ENCODE measurements at regions not wholly inside any gene's neighbourhood (a gene's known extent, or its start where the extent isn't known, plus 50 kb on each side); places are given as distances from the start of the nearest gene placed in this dataset.

GRCh38 chr13:71171740-71172139 is 695.3 kb downstream of the DACH1 start:
- FAIRE-seq: no peak

DNA sequence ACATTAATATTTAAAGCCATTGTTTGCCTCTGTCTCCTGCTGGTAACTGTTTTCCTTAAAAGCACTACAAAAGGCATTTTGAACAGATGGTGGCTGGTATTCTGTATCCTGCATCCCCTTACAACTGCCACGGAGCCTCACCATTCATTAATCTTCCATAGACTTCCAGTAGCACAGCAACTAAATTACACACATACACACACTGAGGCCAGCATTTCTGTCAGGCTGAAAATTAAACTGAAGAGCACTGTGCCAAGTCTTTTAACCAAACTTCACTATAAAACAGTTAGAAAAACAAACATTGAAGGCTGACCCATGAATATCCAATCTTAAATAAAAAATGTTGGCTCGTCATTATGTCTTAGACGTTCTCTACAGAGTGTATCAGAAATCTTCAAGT is 697.8 kb downstream of the DACH1 start:
- dilution Hi-C loops (cut with MboI; ENCODE audit: extremely low pct_ligation_motif_present, low sequenced_read_pairs): no loop called here
- H3K9ac ChIP-seq (ENCODE audit: control insufficient read depth, extremely low read depth, insufficient read depth, low read length): no peak overlapping the region
- H3K27me3 ChIP-seq (ENCODE audit: control insufficient read depth, extremely low read depth, insufficient read depth, low read length): no peaks in the 10 kb centered on the region
- no peaks in the 10 kb centered on the region for H3K36me3 ChIP-seq (ENCODE audit: control insufficient read depth in 2 of 2, extremely low read depth in 1 of 2, insufficient read depth in 2 of 2, low read length in 2 of 2)
- no peaks in the 10 kb centered on the region for H4K20me1 ChIP-seq (ENCODE audit: control insufficient read depth, extremely low read depth, insufficient read depth, low read length)
- no peaks in the 10 kb centered on the region for H3K9me3 ChIP-seq (ENCODE audit: control insufficient read depth, low read depth, low read length)
- no peaks in the 10 kb centered on the region for H3K9me1 ChIP-seq (ENCODE audit: control insufficient read depth, extremely low read depth, insufficient read depth, low read length)
- H2AFZ ChIP-seq (ENCODE audit: control insufficient read depth, low read length): no peak overlapping the region
- H3K4me2 ChIP-seq (ENCODE audit: control insufficient read depth, extremely low read depth, insufficient read depth, low read depth, low read length): no peak overlapping the region
- DNase-seq (ENCODE audit: low read depth, low spot score) (no peak), FAIRE-seq (no peak)
- no peak overlapping the region for H3K27ac ChIP-seq (ENCODE audit: control insufficient read depth, insufficient read depth, low read length)
- no peak overlapping the region for H3K4me3 ChIP-seq (ENCODE audit: control insufficient read depth in 2 of 3, extremely low read depth in 1 of 3, insufficient read depth in 2 of 3, low read depth in 1 of 3, low read length in 3 of 3)
- no peaks in the 10 kb centered on the region for H3K4me1 ChIP-seq (ENCODE audit: control insufficient read depth, extremely low read depth, insufficient read depth, low read length)
- no peaks in the 10 kb centered on the region for H3K79me2 ChIP-seq (ENCODE audit: control insufficient read depth, insufficient read depth, low read length)
- no peak for TF ChIP-seq EZH2 (IDR thresholded peaks at IDR 0.05; ENCODE audit: low read length)
- TF ChIP-seq, protein P1, sequence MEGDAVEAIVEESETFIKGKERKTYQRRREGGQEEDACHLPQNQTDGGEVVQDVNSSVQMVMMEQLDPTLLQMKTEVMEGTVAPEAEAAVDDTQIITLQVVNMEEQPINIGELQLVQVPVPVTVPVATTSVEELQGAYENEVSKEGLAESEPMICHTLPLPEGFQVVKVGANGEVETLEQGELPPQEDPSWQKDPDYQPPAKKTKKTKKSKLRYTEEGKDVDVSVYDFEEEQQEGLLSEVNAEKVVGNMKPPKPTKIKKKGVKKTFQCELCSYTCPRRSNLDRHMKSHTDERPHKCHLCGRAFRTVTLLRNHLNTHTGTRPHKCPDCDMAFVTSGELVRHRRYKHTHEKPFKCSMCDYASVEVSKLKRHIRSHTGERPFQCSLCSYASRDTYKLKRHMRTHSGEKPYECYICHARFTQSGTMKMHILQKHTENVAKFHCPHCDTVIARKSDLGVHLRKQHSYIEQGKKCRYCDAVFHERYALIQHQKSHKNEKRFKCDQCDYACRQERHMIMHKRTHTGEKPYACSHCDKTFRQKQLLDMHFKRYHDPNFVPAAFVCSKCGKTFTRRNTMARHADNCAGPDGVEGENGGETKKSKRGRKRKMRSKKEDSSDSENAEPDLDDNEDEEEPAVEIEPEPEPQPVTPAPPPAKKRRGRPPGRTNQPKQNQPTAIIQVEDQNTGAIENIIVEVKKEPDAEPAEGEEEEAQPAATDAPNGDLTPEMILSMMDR (optimal IDR thresholded peaks at IDR 0.05 in 1 of 3, IDR thresholded peaks at IDR 0.05 in 1 of 3, conservative IDR thresholded peaks at IDR 0.05 in 1 of 3; ENCODE audit: extremely low read depth in 1 of 3, insufficient read depth in 2 of 3, low read length in 3 of 3): no peak

More at GRCh38 chr13:71171740-71172139, 695.3 kb downstream of the DACH1 start:
- H3K27me3 ChIP-seq (ENCODE audit: control insufficient read depth, extremely low read depth, insufficient read depth, low read length): no peaks in the 10 kb centered on the region
- no peak overlapping the region for H3K9ac ChIP-seq (ENCODE audit: control insufficient read depth, extremely low read depth, insufficient read depth, low read length)
- no peaks in the 10 kb centered on the region for H3K4me1 ChIP-seq (ENCODE audit: control insufficient read depth, extremely low read depth, insufficient read depth, low read length)
- TF ChIP-seq, protein P1 (optimal IDR thresholded peaks at IDR 0.05 in 1 of 3, IDR thresholded peaks at IDR 0.05 in 1 of 3, conservative IDR thresholded peaks at IDR 0.05 in 1 of 3; ENCODE audit: extremely low read depth in 1 of 3, insufficient read depth in 2 of 3, low read length in 3 of 3): no peak
- TF ChIP-seq EZH2 (IDR thresholded peaks at IDR 0.05; ENCODE audit: low read length): no peak
- H3K4me2 ChIP-seq (ENCODE audit: control insufficient read depth, extremely low read depth, insufficient read depth, low read depth, low read length): no peak overlapping the region
- no peaks in the 10 kb centered on the region for H3K9me3 ChIP-seq (ENCODE audit: control insufficient read depth, low read depth, low read length)
- no peaks in the 10 kb centered on the region for H3K79me2 ChIP-seq (ENCODE audit: control insufficient read depth, insufficient read depth, low read length)
- no peaks in the 10 kb centered on the region for H3K36me3 ChIP-seq (ENCODE audit: control insufficient read depth in 2 of 2, extremely low read depth in 1 of 2, insufficient read depth in 2 of 2, low read length in 2 of 2)
- H3K27ac ChIP-seq (ENCODE audit: control insufficient read depth, insufficient read depth, low read length): no peak overlapping the region
- H3K9me1 ChIP-seq (ENCODE audit: control insufficient read depth, extremely low read depth, insufficient read depth, low read length): no peaks in the 10 kb centered on the region
- no peak for DNase-seq (ENCODE audit: low read depth, low spot score)
- no peak overlapping the region for H3K4me3 ChIP-seq (ENCODE audit: control insufficient read depth in 2 of 3, extremely low read depth in 1 of 3, insufficient read depth in 2 of 3, low read depth in 1 of 3, low read length in 3 of 3)
- no peaks in the 10 kb centered on the region for H4K20me1 ChIP-seq (ENCODE audit: control insufficient read depth, extremely low read depth, insufficient read depth, low read length)
- dilution Hi-C loops (cut with MboI; ENCODE audit: extremely low pct_ligation_motif_present, low sequenced_read_pairs): no loop called here
- no peak overlapping the region for H2AFZ ChIP-seq (ENCODE audit: control insufficient read depth, low read length)
